ENCODE measurements at regions not wholly inside any gene's neighbourhood (a gene's known extent, or its start where the extent isn't known, plus 50 kb on each side); places are given as distances from the start of the nearest gene placed in this dataset.

GRCh38 chr4:115671581-115671980 is 558.2 kb upstream of the NDST4 start:
- Histone ChIP-seq H2AFZ (ENCODE audit: low read length) (no peak overlapping the region), H3K4me2 (ENCODE audit: extremely low read depth, insufficient read depth, low read length) (no peak overlapping the region), H3K4me3 (replicated peaks in 1 of 4; ENCODE audit: control extremely low read depth in 1 of 4, insufficient read depth in 1 of 4, low read depth in 3 of 4, low read length in 4 of 4) (no peak overlapping the region), H3K27me3 (ENCODE audit: control insufficient read depth, insufficient read depth, low read length) (no peaks in the 10 kb centered on the region), H3K9ac (ENCODE audit: insufficient read depth, low read length) (no peak overlapping the region), H3K79me2 (ENCODE audit: control insufficient read depth, insufficient read depth, low read length) (no peaks in the 10 kb centered on the region), H3K4me1 (ENCODE audit: control insufficient read depth, extremely low read depth, insufficient read depth, low read length) (no peaks in the 10 kb centered on the region), H3K27ac (ENCODE audit: insufficient read depth, low read length) (no peak overlapping the region), H3K9me3 (ENCODE audit: control insufficient read depth, insufficient read depth, low read depth, low read length) (no peaks in the 10 kb centered on the region), H3K36me3 (ENCODE audit: control insufficient read depth, insufficient read depth, low read length) (no peaks in the 10 kb centered on the region), H4K20me1 (ENCODE audit: control insufficient read depth, extremely low read depth, insufficient read depth, low read length) (no peaks in the 10 kb centered on the region)
- TF ChIP-seq EZH2 (IDR thresholded peaks at IDR 0.05; ENCODE audit: low read length, missing control alignments) = no peak
- TF ChIP-seq CTCF (conservative IDR thresholded peaks at IDR 0.05 in 1 of 2, IDR thresholded peaks at IDR 0.05 in 1 of 2; ENCODE audit: low read depth in 1 of 2, low read length in 2 of 2) = no peak
- no peak for DNase-seq (ENCODE audit: low read depth in 2 of 2)

GRCh38 chr4:115670930-115671329 is 557.5 kb upstream of the NDST4 start:
- DNase-seq (ENCODE audit: low read depth in 2 of 2) = no peak
- Histone ChIP-seq H3K79me2 (ENCODE audit: control insufficient read depth, insufficient read depth, low read length) (no peaks in the 10 kb centered on the region), H4K20me1 (ENCODE audit: control insufficient read depth, extremely low read depth, insufficient read depth, low read length) (no peaks in the 10 kb centered on the region)

GRCh38 chr4:115668396-115668795 is 555.0 kb upstream of the NDST4 start:
- Histone ChIP-seq H3K36me3 (ENCODE audit: control insufficient read depth, insufficient read depth, low read length) (no peaks in the 10 kb centered on the region), H3K4me1 (ENCODE audit: control insufficient read depth, extremely low read depth, insufficient read depth, low read length) (no peaks in the 10 kb centered on the region), H2AFZ (ENCODE audit: low read length) (no peak overlapping the region), H3K9me3 (ENCODE audit: control insufficient read depth, insufficient read depth, low read depth, low read length) (no peaks in the 10 kb centered on the region), H4K20me1 (ENCODE audit: control insufficient read depth, extremely low read depth, insufficient read depth, low read length) (no peaks in the 10 kb centered on the region), H3K4me3 (replicated peaks in 1 of 4; ENCODE audit: control extremely low read depth in 1 of 4, insufficient read depth in 1 of 4, low read depth in 3 of 4, low read length in 4 of 4) (no peak overlapping the region), H3K4me2 (ENCODE audit: extremely low read depth, insufficient read depth, low read length) (no peak overlapping the region), H3K27ac (ENCODE audit: insufficient read depth, low read length) (no peak overlapping the region), H3K27me3 (ENCODE audit: control insufficient read depth, insufficient read depth, low read length) (no peaks in the 10 kb centered on the region), H3K9ac (ENCODE audit: insufficient read depth, low read length) (no peak overlapping the region), H3K79me2 (ENCODE audit: control insufficient read depth, insufficient read depth, low read length) (no peaks in the 10 kb centered on the region)
- TF ChIP-seq CTCF (conservative IDR thresholded peaks at IDR 0.05 in 1 of 2, IDR thresholded peaks at IDR 0.05 in 1 of 2; ENCODE audit: low read depth in 1 of 2, low read length in 2 of 2) (no peak), EZH2 (IDR thresholded peaks at IDR 0.05; ENCODE audit: low read length, missing control alignments) (no peak)
- DNase-seq (ENCODE audit: low read depth in 2 of 2) = no peak

More at GRCh38 chr4:115670930-115671329, 557.5 kb upstream of the NDST4 start:
- no peak overlapping the region for H3K9ac ChIP-seq (ENCODE audit: insufficient read depth, low read length)
- H2AFZ ChIP-seq (ENCODE audit: low read length) = no peak overlapping the region
- H3K27ac ChIP-seq (ENCODE audit: insufficient read depth, low read length) = no peak overlapping the region
- no peak overlapping the region for H3K4me3 ChIP-seq (replicated peaks in 1 of 4; ENCODE audit: control extremely low read depth in 1 of 4, insufficient read depth in 1 of 4, low read depth in 3 of 4, low read length in 4 of 4)
- TF ChIP-seq EZH2 (IDR thresholded peaks at IDR 0.05; ENCODE audit: low read length, missing control alignments) (no peak), CTCF (conservative IDR thresholded peaks at IDR 0.05 in 1 of 2, IDR thresholded peaks at IDR 0.05 in 1 of 2; ENCODE audit: low read depth in 1 of 2, low read length in 2 of 2) (no peak)
- H3K36me3 ChIP-seq (ENCODE audit: control insufficient read depth, insufficient read depth, low read length) = no peaks in the 10 kb centered on the region
- H3K27me3 ChIP-seq (ENCODE audit: control insufficient read depth, insufficient read depth, low read length) = no peaks in the 10 kb centered on the region
- no peak overlapping the region for H3K4me2 ChIP-seq (ENCODE audit: extremely low read depth, insufficient read depth, low read length)
- no peaks in the 10 kb centered on the region for H3K9me3 ChIP-seq (ENCODE audit: control insufficient read depth, insufficient read depth, low read depth, low read length)
- H3K4me1 ChIP-seq (ENCODE audit: control insufficient read depth, extremely low read depth, insufficient read depth, low read length) = no peaks in the 10 kb centered on the region
